ENCODE measurements at regions not wholly inside any gene's neighbourhood (a gene's known extent, or its start where the extent isn't known, plus 50 kb on each side); places are given as distances from the start of the nearest gene placed in this dataset.

DNA sequence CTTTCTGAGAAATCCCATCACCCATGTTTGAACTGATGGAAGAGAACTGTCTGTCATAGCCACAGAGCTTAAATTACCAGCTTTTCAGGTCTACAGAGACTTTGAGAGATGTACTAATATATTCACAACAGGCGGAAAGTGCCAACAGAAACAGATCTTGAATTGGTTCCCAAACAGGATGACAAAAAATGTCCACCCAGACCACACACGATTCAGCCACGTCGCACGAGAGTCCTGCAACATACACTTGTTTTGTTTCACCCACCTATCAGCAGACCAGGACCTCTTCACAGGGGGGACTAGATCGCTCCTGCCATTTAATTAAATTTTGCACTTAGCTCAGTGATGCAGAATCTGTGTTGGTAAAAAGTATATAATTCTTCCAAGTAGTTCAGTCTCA, 187.1 kb upstream of the CEP162 start:
- ATAC-seq (no peak), DNase-seq (no peak)
- Histone ChIP-seq H3K27me3 (ENCODE audit: control insufficient read depth, insufficient read depth) (no peaks in the 10 kb centered on the region), H3K4me1 (ENCODE audit: control insufficient read depth, insufficient read depth, low read length) (no peaks in the 10 kb centered on the region), H3K4me3 (ENCODE audit: low read length) (no peak overlapping the region), H3K9me3 (ENCODE audit: control insufficient read depth, low read length) (no peaks in the 10 kb centered on the region), H3K27ac (ENCODE audit: low read length) (no peak overlapping the region)
- 57% methylated on average over 6 of the region's 6 CpGs for WGBS
- intact Hi-C loops (cut with DNase I): no loop called here

DNA sequence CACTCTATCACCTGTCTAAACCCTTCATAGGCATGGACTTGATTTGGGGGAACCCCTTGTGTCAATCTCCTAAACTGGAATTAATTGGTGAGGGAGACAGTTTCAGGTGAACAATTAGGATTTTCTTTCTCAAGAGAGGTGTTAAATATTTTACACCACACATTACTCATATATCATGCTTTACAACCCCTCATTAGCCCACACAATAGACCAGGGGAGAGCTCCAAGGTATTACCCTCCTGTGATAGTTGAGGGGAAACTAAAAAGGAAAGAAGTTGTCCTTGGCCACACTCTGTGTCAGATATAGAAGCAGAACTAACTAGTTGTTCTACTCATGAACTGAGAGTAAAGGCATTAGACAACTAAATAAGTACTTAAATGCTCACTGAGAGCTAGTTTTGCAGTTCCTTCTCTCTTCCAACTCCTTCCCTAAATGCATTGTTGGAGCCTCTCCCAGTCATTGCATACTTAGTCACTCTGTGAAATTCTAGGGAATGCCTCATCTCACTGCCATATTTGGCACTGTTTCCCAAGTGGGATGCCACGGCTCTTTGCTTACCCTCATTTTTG, 183.7 kb upstream of the CEP162 start:
- WGBS: 31% methylated on average over 1 of the region's 1 CpG
- ATAC-seq: no peak

DNA sequence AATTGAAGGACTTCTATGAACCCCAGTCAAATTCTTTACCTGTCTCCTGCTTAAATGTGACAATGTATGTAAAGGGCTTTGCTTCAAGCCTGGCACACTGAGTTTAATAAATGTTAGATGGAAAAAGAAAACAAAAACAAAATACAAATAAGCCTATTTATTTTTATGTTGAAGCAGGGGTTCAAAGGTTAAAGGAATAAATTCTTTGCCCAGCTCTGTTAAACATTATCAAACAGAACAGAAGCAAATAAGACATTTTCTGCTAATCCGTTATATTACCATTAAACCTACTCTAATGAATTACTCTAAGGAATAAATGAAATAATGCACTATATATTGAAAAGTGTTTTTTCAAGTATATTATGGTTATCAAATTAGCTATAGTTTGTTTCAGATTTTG, 182.5 kb upstream of the CEP162 start:
- ATAC-seq: no peak
- Histone ChIP-seq H3K27ac (ENCODE audit: low read length) (no peak overlapping the region), H3K4me3 (ENCODE audit: low read length) (no peak overlapping the region), H3K27me3 (ENCODE audit: control insufficient read depth, insufficient read depth) (no peaks in the 10 kb centered on the region), H3K4me1 (ENCODE audit: control insufficient read depth, insufficient read depth, low read length) (no peaks in the 10 kb centered on the region), H3K9me3 (ENCODE audit: control insufficient read depth, low read length) (no peaks in the 10 kb centered on the region)
- 94% methylated on average over 1 of the region's 1 CpG for WGBS
- no peak for DNase-seq
- intact Hi-C loops (cut with DNase I): no loop called here

More for the DNA sequence above, 183.7 kb upstream of the CEP162 start:
- Histone ChIP-seq H3K4me3 (ENCODE audit: low read length) (no peak overlapping the region), H3K27ac (ENCODE audit: low read length) (no peak overlapping the region), H3K4me1 (ENCODE audit: control insufficient read depth, insufficient read depth, low read length) (no peaks in the 10 kb centered on the region), H3K9me3 (ENCODE audit: control insufficient read depth, low read length) (no peaks in the 10 kb centered on the region), H3K27me3 (ENCODE audit: control insufficient read depth, insufficient read depth) (no peaks in the 10 kb centered on the region)
- intact Hi-C loops (cut with DNase I): no loop called here
- no peak for DNase-seq

DNA sequence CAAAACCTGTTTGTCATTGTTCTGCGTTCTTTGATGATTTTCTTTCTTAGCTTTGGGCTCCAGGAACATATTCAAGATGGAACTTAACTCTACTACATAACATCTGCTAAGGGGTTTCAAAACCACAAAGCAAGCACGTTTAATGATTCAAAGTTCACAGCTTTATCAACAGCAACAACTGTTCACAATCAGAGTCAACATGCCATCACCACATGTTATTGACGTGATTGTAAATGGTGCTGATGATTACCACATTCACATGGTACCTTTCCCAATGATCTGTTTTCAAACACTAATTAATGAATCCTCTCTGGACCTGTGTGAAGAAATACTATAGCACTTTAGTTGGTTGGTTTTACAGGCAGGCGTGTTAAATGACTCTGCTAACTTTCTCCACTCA, 180.6 kb upstream of the CEP162 start:
- DNase-seq (no peak), ATAC-seq (no peak)
- Histone ChIP-seq H3K27me3 (ENCODE audit: control insufficient read depth, insufficient read depth) (no peaks in the 10 kb centered on the region), H3K4me1 (ENCODE audit: control insufficient read depth, insufficient read depth, low read length) (no peaks in the 10 kb centered on the region), H3K27ac (ENCODE audit: low read length) (no peak overlapping the region), H3K4me3 (ENCODE audit: low read length) (no peak overlapping the region), H3K9me3 (ENCODE audit: control insufficient read depth, low read length) (no peaks in the 10 kb centered on the region)
- 48% methylated on average over 4 of the region's 4 CpGs for WGBS
- intact Hi-C loops (cut with DNase I): no loop called here

DNA sequence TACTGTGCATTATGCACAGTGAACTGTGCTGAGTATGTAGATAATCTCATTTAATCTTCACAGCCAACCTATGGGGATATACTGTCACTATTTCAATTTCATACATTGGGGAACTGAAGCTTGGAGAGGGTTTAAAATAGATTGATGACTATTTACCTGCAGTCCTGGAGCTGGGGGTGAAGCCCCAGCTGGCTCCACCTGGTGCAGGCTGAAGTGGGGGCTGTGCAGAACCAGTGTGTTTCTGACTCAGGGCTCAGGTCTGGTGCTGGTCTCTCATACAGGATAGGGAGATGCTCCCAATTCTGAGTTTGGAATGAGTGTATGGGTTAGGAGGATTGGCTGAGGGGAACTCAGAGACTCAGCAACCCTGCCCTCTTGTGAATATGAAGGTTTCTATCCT, 176.1 kb upstream of the CEP162 start:
- ATAC-seq: no peak
- H3K9me3 ChIP-seq (ENCODE audit: control insufficient read depth, low read length): no peaks in the 10 kb centered on the region

DNA sequence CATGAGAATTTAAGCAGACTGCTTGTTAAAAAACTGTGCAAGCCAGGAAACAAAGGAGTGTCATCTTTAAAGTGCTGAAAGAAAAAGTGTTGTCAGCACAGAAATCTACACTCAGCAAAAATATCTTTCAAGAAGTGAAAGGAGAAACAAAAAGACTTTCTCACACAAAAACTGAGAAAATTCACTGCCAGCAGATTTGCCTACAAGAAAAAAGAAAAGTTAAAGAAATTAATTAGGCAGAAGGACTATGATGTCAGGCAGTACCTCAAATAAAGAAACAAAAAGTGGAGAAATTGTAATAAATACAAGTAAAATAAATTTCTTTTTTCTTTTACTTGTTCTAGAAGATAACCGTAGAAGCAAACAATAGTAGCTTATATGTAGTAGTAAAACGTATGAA, 171.6 kb upstream of the CEP162 start:
- H3K4me3 ChIP-seq (ENCODE audit: low read length): no peak overlapping the region
- no peaks in the 10 kb centered on the region for H3K27me3 ChIP-seq (ENCODE audit: control insufficient read depth, insufficient read depth)
- DNase-seq (no peak), ATAC-seq (no peak)
- H3K27ac ChIP-seq (ENCODE audit: low read length): no peak overlapping the region
- intact Hi-C loops (cut with DNase I): no loop called here
- no peaks in the 10 kb centered on the region for H3K9me3 ChIP-seq (ENCODE audit: control insufficient read depth, low read length)
- WGBS: 82% methylated on average over 2 of the region's 2 CpGs
- no peaks in the 10 kb centered on the region for H3K4me1 ChIP-seq (ENCODE audit: control insufficient read depth, insufficient read depth, low read length)

More for the DNA sequence above, 176.1 kb upstream of the CEP162 start:
- H3K27me3 ChIP-seq (ENCODE audit: control insufficient read depth, insufficient read depth): no peaks in the 10 kb centered on the region
- no peak for DNase-seq
- intact Hi-C loops (cut with DNase I): no loop called here
- H3K4me1 ChIP-seq (ENCODE audit: control insufficient read depth, insufficient read depth, low read length): no peaks in the 10 kb centered on the region
- no peak overlapping the region for H3K4me3 ChIP-seq (ENCODE audit: low read length)
- no peak overlapping the region for H3K27ac ChIP-seq (ENCODE audit: low read length)

DNA sequence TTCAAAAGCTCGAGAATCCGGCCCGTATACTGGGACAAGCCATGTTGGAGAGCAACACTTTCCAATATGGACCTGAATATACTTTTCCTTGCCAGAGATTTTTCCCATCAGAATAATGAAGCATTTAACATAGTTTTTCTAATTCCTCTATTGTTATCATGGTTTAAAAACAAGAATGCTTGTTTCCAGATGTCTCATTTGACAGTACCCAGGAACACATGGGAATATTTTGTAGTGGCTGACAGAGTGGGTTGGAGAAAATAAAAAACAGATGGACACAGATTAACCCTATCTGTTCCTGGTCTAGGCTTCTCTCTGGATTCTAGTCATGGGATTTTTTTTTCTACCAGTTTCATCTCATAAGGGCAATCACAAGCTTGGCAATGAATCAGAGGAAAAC, 164.8 kb upstream of the CEP162 start:
- Histone ChIP-seq H3K9me3 (ENCODE audit: control insufficient read depth, low read length) (no peaks in the 10 kb centered on the region), H3K4me1 (ENCODE audit: control insufficient read depth, insufficient read depth, low read length) (no peaks in the 10 kb centered on the region), H3K27me3 (ENCODE audit: control insufficient read depth, insufficient read depth) (no peaks in the 10 kb centered on the region), H3K4me3 (ENCODE audit: low read length) (no peak overlapping the region), H3K27ac (ENCODE audit: low read length) (no peak overlapping the region)
- DNase-seq (no peak), ATAC-seq (no peak)
- WGBS: 47% methylated on average over 3 of the region's 3 CpGs
- intact Hi-C loops (cut with DNase I): no loop called here

DNA sequence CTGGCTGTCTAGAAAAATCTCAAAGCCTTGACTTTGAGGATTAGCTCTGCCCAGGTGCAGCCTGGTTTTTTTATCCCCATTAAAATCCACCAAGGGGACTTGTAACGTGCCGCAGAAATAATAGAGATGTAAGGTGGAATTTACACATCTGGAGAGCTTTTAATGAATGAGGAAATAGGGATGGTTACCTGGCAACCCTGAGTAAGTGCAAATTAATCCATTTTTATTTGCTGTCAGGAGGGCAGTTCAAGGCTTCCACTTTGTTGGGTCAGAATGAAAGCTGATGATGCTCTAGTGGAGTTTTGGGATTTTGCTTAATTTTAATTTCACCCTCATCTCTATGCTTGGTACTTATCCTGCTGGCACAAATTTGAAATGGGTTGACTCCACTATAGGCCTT, 163.4 kb upstream of the CEP162 start:
- H3K9me3 ChIP-seq (ENCODE audit: control insufficient read depth, low read length): no peaks in the 10 kb centered on the region
- ATAC-seq: no peak
- no peak overlapping the region for H3K4me3 ChIP-seq (ENCODE audit: low read length)
- H3K27ac ChIP-seq (ENCODE audit: low read length): no peak overlapping the region
- no peaks in the 10 kb centered on the region for H3K4me1 ChIP-seq (ENCODE audit: control insufficient read depth, insufficient read depth, low read length)
- intact Hi-C loops (cut with DNase I): no loop called here
- no peak for DNase-seq
- WGBS: 86% methylated on average over 2 of the region's 2 CpGs
- H3K27me3 ChIP-seq (ENCODE audit: control insufficient read depth, insufficient read depth): no peaks in the 10 kb centered on the region

DNA sequence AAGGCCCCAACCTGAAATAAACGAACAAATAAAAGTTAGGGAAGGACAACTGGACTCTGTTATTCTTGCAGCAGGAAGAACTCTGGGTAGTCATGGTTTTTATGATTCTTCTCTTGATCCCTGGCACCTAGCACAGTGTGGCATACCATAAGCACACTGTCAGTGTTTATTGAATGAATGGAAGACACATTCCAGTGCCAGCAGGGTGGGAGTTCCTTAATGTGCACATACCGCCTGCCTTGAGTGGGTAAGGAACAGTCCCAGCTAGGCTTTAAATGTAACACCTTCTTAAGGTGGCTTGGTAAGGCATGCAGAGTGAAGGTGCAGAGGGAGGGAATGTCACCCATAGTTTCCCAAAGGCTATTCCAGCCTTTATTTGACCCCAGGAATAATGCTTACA, 162.9 kb upstream of the CEP162 start:
- Histone ChIP-seq H3K27me3 (ENCODE audit: control insufficient read depth, insufficient read depth) (no peaks in the 10 kb centered on the region), H3K4me1 (ENCODE audit: control insufficient read depth, insufficient read depth, low read length) (no peaks in the 10 kb centered on the region), H3K4me3 (ENCODE audit: low read length) (no peak overlapping the region), H3K9me3 (ENCODE audit: control insufficient read depth, low read length) (no peaks in the 10 kb centered on the region), H3K27ac (ENCODE audit: low read length) (no peak overlapping the region)
- intact Hi-C loops (cut with DNase I): no loop called here
- ATAC-seq (no peak), DNase-seq (no peak)
- 69% methylated on average over 2 of the region's 2 CpGs for WGBS

DNA sequence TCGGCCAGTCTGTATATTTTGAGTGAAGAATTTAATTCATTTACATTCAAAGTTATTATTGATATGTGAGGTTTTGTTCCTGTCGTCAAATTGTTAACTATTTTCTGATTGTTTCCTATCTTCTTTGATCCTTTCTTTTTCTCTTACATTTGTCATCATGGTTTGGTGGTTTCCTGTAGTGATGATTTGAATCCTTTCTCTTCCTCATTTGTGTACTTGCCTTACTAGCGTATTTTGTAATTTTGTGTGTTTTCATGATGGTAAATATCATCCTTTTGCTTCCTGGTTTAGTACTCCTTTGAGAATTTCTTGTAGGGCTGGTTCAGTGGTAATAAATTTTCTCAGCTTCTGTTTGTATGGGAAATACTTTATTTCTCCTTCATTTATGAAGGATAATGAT, 151.7 kb upstream of the CEP162 start:
- Histone ChIP-seq H3K27me3 (ENCODE audit: control insufficient read depth, insufficient read depth) (no peaks in the 10 kb centered on the region), H3K9me3 (ENCODE audit: control insufficient read depth, low read length) (no peaks in the 10 kb centered on the region), H3K4me3 (ENCODE audit: low read length) (no peak overlapping the region), H3K4me1 (ENCODE audit: control insufficient read depth, insufficient read depth, low read length) (no peaks in the 10 kb centered on the region), H3K27ac (ENCODE audit: low read length) (no peak overlapping the region)
- intact Hi-C loops (cut with DNase I): no loop called here
- ATAC-seq (no peak), DNase-seq (no peak)
- WGBS: 80% methylated on average over 3 of the region's 3 CpGs

DNA sequence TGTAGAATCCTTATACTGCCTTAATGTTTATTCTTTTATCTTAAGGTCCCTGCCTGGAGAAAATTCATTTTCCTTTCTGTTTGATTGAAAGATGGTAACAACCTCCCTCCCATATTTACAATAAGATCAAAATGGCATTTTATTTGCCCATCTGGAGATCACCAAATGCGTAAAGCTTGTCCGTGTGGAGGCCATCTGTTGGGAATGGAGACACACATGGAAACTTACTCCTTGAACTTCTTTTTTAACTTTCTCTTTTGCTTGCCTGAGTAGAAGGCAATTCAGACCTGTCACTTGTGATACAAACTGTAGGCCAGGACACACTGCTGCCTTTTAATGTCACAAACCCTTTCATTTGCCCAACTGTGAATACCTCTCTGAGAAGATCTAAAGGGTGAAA, 144.8 kb upstream of the CEP162 start:
- no peak for DNase-seq
- Histone ChIP-seq H3K4me3 (ENCODE audit: low read length) (no peak overlapping the region), H3K4me1 (ENCODE audit: control insufficient read depth, insufficient read depth, low read length) (no peaks in the 10 kb centered on the region), H3K9me3 (ENCODE audit: control insufficient read depth, low read length) (no peaks in the 10 kb centered on the region), H3K27me3 (ENCODE audit: control insufficient read depth, insufficient read depth) (no peaks in the 10 kb centered on the region), H3K27ac (ENCODE audit: low read length) (no peak overlapping the region)
- 90% methylated on average over 2 of the region's 2 CpGs for WGBS
- intact Hi-C loops (cut with DNase I): no loop called here
- no peak for ATAC-seq

DNA sequence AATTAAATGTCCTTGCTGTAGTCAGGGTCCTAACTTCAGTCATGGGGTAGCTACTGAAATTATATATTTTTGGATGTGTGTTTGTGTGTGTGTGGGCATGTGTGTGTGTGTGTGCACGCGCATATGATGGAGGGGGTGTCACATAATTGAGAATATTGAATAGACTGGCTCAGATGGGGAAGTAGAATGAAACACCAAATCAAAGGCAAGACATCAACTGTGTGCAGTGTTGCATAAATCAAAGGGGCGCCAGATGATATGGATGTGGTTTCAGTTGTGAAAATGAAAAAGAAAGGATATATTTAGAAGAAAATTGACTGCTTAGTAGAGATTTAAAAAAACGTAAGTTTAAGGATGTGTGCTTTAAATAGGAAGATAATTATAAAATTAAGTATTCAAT, 144.2 kb upstream of the CEP162 start:
- H3K9me3 ChIP-seq (ENCODE audit: control insufficient read depth, low read length): no peaks in the 10 kb centered on the region
- no peak overlapping the region for H3K4me3 ChIP-seq (ENCODE audit: low read length)
- ATAC-seq (no peak), DNase-seq (no peak)
- 75% methylated on average over 4 of the region's 4 CpGs for WGBS
- intact Hi-C loops (cut with DNase I): no loop called here
- H3K4me1 ChIP-seq (ENCODE audit: control insufficient read depth, insufficient read depth, low read length): no peaks in the 10 kb centered on the region
- H3K27me3 ChIP-seq (ENCODE audit: control insufficient read depth, insufficient read depth): no peaks in the 10 kb centered on the region
- no peak overlapping the region for H3K27ac ChIP-seq (ENCODE audit: low read length)
